ENCODE measurements at regions not wholly inside any gene's neighbourhood (a gene's known extent, or its start where the extent isn't known, plus 50 kb on each side); places are given as distances from the start of the nearest gene placed in this dataset.

GRCh38 chr5:93100428-93100827 is 480.6 kb downstream of the NR2F1-AS1 start:
- no peak for ATAC-seq
- H3K27me3 ChIP-seq (ENCODE audit: control insufficient read depth, insufficient read depth, low read length) = no peaks in the 10 kb centered on the region

GRCh38 chr5:93099902-93100347 is 481.1 kb downstream of the NR2F1-AS1 start:
- no peak overlapping the region for H3K27ac Mint-ChIP-seq
- H3K27ac ChIP-seq (ENCODE audit: low read length) = no peak overlapping the region
- no peaks in the 10 kb centered on the region for H3K27me3 ChIP-seq (ENCODE audit: control insufficient read depth, insufficient read depth, low read length)
- no peaks in the 10 kb centered on the region for H3K36me3 Mint-ChIP-seq
- no peaks in the 10 kb centered on the region for H3K4me1 Mint-ChIP-seq
- H3K4me3 ChIP-seq (ENCODE audit: low read length) = no peak overlapping the region
- ATAC-seq = no peak
- TF ChIP-seq CTCF (IDR thresholded peaks at IDR 0.05) = no peak
- peaks cover 4% of the 10 kb centered on the region for H3K9me3 ChIP-seq (ENCODE audit: control insufficient read depth, insufficient read depth, low read length)
- no peaks in the 10 kb centered on the region for H3K27me3 Mint-ChIP-seq (ENCODE audit: low read depth in 2 of 2)
- no peaks in the 10 kb centered on the region for H3K36me3 ChIP-seq (ENCODE audit: control insufficient read depth, insufficient read depth, low read length)
- no peak overlapping the region for H3K4me3 Mint-ChIP-seq
- intact Hi-C loops (cut with micrococcal nuclease) = no loop called here
- no peaks in the 10 kb centered on the region for H3K4me1 ChIP-seq (ENCODE audit: control insufficient read depth, insufficient read depth, low read length)
- WGBS (ENCODE audit: insufficient coverage) = 59% methylated on average over 3 of the region's 4 CpGs
- H3K9me3 Mint-ChIP-seq = peaks cover 20 to 21% of the 10 kb centered on the region in 2 donors
- DNase-seq = no peak

More at GRCh38 chr5:93100428-93100827, 480.6 kb downstream of the NR2F1-AS1 start:
- Histone ChIP-seq H3K4me1 (ENCODE audit: control insufficient read depth, insufficient read depth, low read length) (no peaks in the 10 kb centered on the region), H3K4me3 (ENCODE audit: low read length) (no peak overlapping the region), H3K9me3 (ENCODE audit: control insufficient read depth, insufficient read depth, low read length) (peaks cover 4% of the 10 kb centered on the region), H3K36me3 (ENCODE audit: control insufficient read depth, insufficient read depth, low read length) (no peaks in the 10 kb centered on the region), H3K27ac (ENCODE audit: low read length) (no peak overlapping the region)
- Mint-ChIP-seq H3K4me3 (no peak overlapping the region), H3K27ac (no peak overlapping the region), H3K4me1 (no peaks in the 10 kb centered on the region), H3K27me3 (ENCODE audit: low read depth in 2 of 2) (no peaks in the 10 kb centered on the region), H3K36me3 (no peaks in the 10 kb centered on the region), H3K9me3 (peaks cover 21% of the 10 kb centered on the region in 2 donors)
- intact Hi-C loops (cut with micrococcal nuclease) = no loop called here
- no peak for TF ChIP-seq CTCF (IDR thresholded peaks at IDR 0.05)
- DNase-seq = no peak

- Histone ChIP-seq H3K27me3 (ENCODE audit: control insufficient read depth, insufficient read depth, low read length) (no peaks in the 10 kb centered on the region), H3K27ac (ENCODE audit: low read length) (no peak overlapping the region), H3K4me1 (ENCODE audit: control insufficient read depth, insufficient read depth, low read length) (no peaks in the 10 kb centered on the region), H3K36me3 (ENCODE audit: control insufficient read depth, insufficient read depth, low read length) (no peaks in the 10 kb centered on the region), H3K9me3 (ENCODE audit: control insufficient read depth, insufficient read depth, low read length) (peaks cover 4% of the 10 kb centered on the region), H3K4me3 (ENCODE audit: low read length) (no peak overlapping the region)
- TF ChIP-seq CTCF (IDR thresholded peaks at IDR 0.05) = no peak
- no CpG with 5 or more reads among the region's 1 CpG for WGBS (ENCODE audit: insufficient coverage)
- Mint-ChIP-seq H3K4me3 (no peak overlapping the region), H3K27me3 (ENCODE audit: low read depth in 2 of 2) (no peaks in the 10 kb centered on the region), H3K9me3 (peaks cover 14 to 18% of the 10 kb centered on the region in 2 donors), H3K36me3 (no peaks in the 10 kb centered on the region), H3K27ac (no peak overlapping the region), H3K4me1 (no peaks in the 10 kb centered on the region)
- DNase-seq (no peak), ATAC-seq (no peak)
- intact Hi-C loops (cut with micrococcal nuclease) = no loop called here
These were observed 484.5 kb downstream of the NR2F1-AS1 start for GRCh38 chr5:93096561-93096960.

- Histone ChIP-seq H3K36me3 (ENCODE audit: control insufficient read depth, insufficient read depth, low read length) (no peaks in the 10 kb centered on the region), H3K27ac (ENCODE audit: low read length) (no peak overlapping the region), H3K4me3 (ENCODE audit: low read length) (no peak overlapping the region), H3K27me3 (ENCODE audit: control insufficient read depth, insufficient read depth, low read length) (no peaks in the 10 kb centered on the region), H3K9me3 (ENCODE audit: control insufficient read depth, insufficient read depth, low read length) (no peaks in the 10 kb centered on the region), H3K4me1 (ENCODE audit: control insufficient read depth, insufficient read depth, low read length) (no peaks in the 10 kb centered on the region)
- no peak for TF ChIP-seq CTCF (IDR thresholded peaks at IDR 0.05)
- no peaks in the 10 kb centered on the region for H3K36me3 Mint-ChIP-seq
- WGBS (ENCODE audit: insufficient coverage) = 86% methylated on average over 2 of the region's 2 CpGs
- intact Hi-C loops (cut with micrococcal nuclease) = no loop called here
- ATAC-seq = no peak
- H3K9me3 Mint-ChIP-seq = peaks cover 12 to 19% of the 10 kb centered on the region in 2 donors
- H3K27me3 Mint-ChIP-seq (ENCODE audit: low read depth in 2 of 2) = no peaks in the 10 kb centered on the region
- DNase-seq = no peak
- H3K4me3 Mint-ChIP-seq = no peak overlapping the region
- no peak overlapping the region for H3K27ac Mint-ChIP-seq
- no peaks in the 10 kb centered on the region for H3K4me1 Mint-ChIP-seq
These were observed 488.5 kb downstream of the NR2F1-AS1 start for GRCh38 chr5:93092349-93093105.
